Stomach (tissue), 8 donors: ENCODE measurements at regions not wholly inside any gene's neighbourhood (a gene's known extent, or its start where the extent isn't known, plus 50 kb on each side); places are given as distances from the start of the nearest gene placed in this dataset.

Experiments used
- DNase-seq, 2 donors: peaks; one replicate each; pipeline versions ENCODE4 v3.0.0 to v3.0.0-alpha.2; 2013 to 2019
- H3K27ac ChIP-seq, 5 donors: fragments of 200-600 bp in 4 of 5; sonication (generic) in 4 of 5; one replicate each; pipeline ENCODE4 v1.5.1; 2013 to 2019; ENCODE audit warnings: mild to moderate bottlenecking in 1 of 5, moderate library complexity in 1 of 5
- H3K27me3 ChIP-seq, 3 donors: fragments of 200-600 bp; sonication (generic); one replicate each; pipeline ENCODE4 v1.5.1; 2017 to 2019; ENCODE audit warnings: mixed run types in 1 of 3
- H3K36me3 ChIP-seq, 4 donors: fragments of 200-600 bp; sonication (generic); 1 replicate in 3 of 4; 2 replicates in 1 of 4; pipeline ENCODE4 v1.5.1; 2016 to 2019
- H3K4me1 ChIP-seq, 4 donors: fragments of 200-600 bp; sonication (generic); one replicate each; pipeline ENCODE4 v1.5.1; 2016 to 2019
- H3K4me3 ChIP-seq, 4 donors: fragments of 200-600 bp; sonication (generic) in 3 of 4; one replicate each; pipeline ENCODE4 v1.5.1; 2016 to 2019; ENCODE audit warnings: mild to moderate bottlenecking in 1 of 4
- H3K9me3 ChIP-seq, 4 donors: fragments of 200-600 bp; sonication (generic); one replicate each; pipeline ENCODE4 v1.5.1; 2016 to 2019
- EP300 ChIP-seq: sonication (generic); formaldehyde crosslinking; IDR thresholded peaks from one replicate; pipeline ENCODE4 v1.6.1; 2017; ENCODE audit warnings: antibody characterized with exemption
- POLR2A ChIP-seq, 4 donors: fragments of 450-650 bp; IDR thresholded peaks; one replicate each; pipeline ENCODE4 v1.6.1; 2016; ENCODE audit warnings: antibody characterized with exemption in 4 of 4, control low read depth in 2 of 4, mild to moderate bottlenecking in 1 of 4, moderate library complexity in 1 of 4
- POLR2AphosphoS5 ChIP-seq, 3 donors: sonication (generic); formaldehyde crosslinking; IDR thresholded peaks; one replicate each; pipeline ENCODE4 v1.6.1; 2016; ENCODE audit warnings: antibody characterized with exemption in 3 of 3
- WGBS, 5 donors: extraction: QIAGEN DNeasy Blood & Tissue Kit in 3 of 5; methylation state at CpG; one replicate each; pipeline versions ENCODE4 v1.1.5 to v1.1.7; 2013 to 2018; 5-methylcytosine and 5-hydroxymethylcytosine counted together
- intact Hi-C: fragments of 100-400 bp; cut with DNase I; formaldehyde crosslinking; loops from one replicate; pipeline ENCODE4 v1.15.1; 2023; ENCODE audit warnings: low total_unique reads
- TF ChIP-seq, protein P1 (sequence below), 7 experiments: fragments of 450-650 bp in 4 of 7; fragments of 200-600 bp in 3 of 7; sonication (generic) in 3 of 7; IDR thresholded peaks; one replicate each; pipeline ENCODE4 v1.5.1; 2016 to 2019; ENCODE audit warnings: antibody characterized with exemption in 7 of 7, control low read depth in 2 of 7, mild to moderate bottlenecking in 1 of 7
- donor health status: healthy with polysubstance abuse.
- donor health status: Bipolar disorder and iron deficiency.
- donor health status: healthy.

DNA sequence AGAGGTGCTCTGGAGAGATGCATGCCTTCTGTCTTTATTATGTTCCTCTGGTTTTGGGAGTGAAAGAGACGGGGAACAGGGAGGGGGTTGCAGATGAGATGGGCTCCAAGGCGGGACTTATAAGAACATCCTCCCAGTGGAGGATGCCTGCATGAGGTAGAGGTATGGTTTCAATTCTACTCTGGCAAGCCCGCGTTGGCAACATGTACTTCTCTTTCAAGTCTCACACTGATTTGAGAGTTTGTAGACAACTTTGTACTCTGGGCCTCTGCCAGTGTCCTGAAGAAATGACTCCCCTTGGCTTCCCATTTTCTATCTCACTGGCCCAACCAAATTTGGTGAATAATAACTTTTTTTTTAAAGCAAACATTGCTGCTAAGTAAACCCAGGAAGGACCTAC lies 121.3 kb downstream of the C12orf75 start:
- intact Hi-C loops = no loop called here
- no peak overlapping the region for H3K27ac ChIP-seq
- H3K27me3 ChIP-seq = no peaks in the 10 kb centered on the region
- H3K4me3 ChIP-seq = no peak overlapping the region
- H3K4me1 ChIP-seq = no peaks in the 10 kb centered on the region
- 58 to 97% (median 80%) methylated on average over 4 of the region's 4 CpGs for WGBS, 5 donors
- DNase-seq = no peak
- no peaks in the 10 kb centered on the region for H3K9me3 ChIP-seq
- TF ChIP-seq POLR2AphosphoS5 (IDR thresholded peaks at IDR 0.05) = no peak
- no peaks in the 10 kb centered on the region for H3K36me3 ChIP-seq

DNA sequence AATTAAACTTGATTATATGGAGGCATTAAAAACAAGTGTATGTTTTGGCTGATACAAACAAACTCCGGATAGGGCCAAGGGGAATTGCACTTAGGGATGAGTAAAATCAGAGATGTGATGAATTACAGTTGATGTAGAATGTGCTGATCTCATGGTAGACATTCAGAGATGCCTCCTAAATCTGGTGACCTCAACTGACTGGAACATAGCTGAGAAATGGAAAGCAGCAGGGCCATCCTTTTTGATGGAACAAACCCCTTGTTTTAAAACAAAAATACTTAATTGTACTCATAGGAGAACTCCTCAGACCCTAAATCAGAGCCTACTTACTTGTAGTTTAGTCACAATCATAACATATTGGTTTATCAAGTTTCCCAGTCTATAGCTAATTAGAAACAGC lies 122.8 kb downstream of the C12orf75 start:
- no peaks in the 10 kb centered on the region for H3K36me3 ChIP-seq
- WGBS, 5 donors = 71 to 91% (median 81%) methylated on average over 1 of the region's 1 CpG
- H3K9me3 ChIP-seq = peaks cover 0 to under 1% (median 0%) of the 10 kb centered on the region in 4 donors
- no peak for TF ChIP-seq POLR2AphosphoS5 (IDR thresholded peaks at IDR 0.05)
- TF ChIP-seq EP300 = no peak
- TF ChIP-seq, protein P1, sequence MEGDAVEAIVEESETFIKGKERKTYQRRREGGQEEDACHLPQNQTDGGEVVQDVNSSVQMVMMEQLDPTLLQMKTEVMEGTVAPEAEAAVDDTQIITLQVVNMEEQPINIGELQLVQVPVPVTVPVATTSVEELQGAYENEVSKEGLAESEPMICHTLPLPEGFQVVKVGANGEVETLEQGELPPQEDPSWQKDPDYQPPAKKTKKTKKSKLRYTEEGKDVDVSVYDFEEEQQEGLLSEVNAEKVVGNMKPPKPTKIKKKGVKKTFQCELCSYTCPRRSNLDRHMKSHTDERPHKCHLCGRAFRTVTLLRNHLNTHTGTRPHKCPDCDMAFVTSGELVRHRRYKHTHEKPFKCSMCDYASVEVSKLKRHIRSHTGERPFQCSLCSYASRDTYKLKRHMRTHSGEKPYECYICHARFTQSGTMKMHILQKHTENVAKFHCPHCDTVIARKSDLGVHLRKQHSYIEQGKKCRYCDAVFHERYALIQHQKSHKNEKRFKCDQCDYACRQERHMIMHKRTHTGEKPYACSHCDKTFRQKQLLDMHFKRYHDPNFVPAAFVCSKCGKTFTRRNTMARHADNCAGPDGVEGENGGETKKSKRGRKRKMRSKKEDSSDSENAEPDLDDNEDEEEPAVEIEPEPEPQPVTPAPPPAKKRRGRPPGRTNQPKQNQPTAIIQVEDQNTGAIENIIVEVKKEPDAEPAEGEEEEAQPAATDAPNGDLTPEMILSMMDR (IDR thresholded peaks at IDR 0.05) = no peak
- TF ChIP-seq POLR2A (IDR thresholded peaks at IDR 0.05) = no peak
- no peaks in the 10 kb centered on the region for H3K27me3 ChIP-seq
- no peak overlapping the region for H3K4me3 ChIP-seq
- no peak overlapping the region for H3K27ac ChIP-seq
- no peaks in the 10 kb centered on the region for H3K4me1 ChIP-seq
- DNase-seq = no peak
- intact Hi-C loops = no loop called here

DNA sequence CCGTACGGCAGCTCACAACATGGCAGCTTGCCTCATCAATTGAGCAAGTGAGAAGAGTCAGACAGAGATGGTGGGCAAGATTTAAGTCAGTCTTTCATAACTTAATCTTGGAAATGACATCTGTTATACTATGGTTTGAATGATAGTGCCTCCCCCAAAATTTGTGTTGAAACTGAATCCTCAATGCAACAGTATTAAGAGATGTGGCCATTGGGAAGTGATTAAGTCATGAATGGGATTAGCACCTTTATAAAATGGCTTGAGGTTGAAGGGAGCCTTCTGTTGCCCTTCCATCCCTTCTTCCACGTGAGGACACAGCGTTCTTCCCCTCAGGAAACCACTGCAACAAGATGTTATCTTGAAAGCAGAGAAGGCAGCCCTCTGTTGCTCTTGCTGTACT lies 124.2 kb downstream of the C12orf75 start:
- Histone ChIP-seq H3K27me3 (no peaks in the 10 kb centered on the region), H3K4me1 (no peaks in the 10 kb centered on the region), H3K9me3 (peaks cover 0 to 8% (median 3%) of the 10 kb centered on the region in 4 donors), H3K27ac (no peak overlapping the region), H3K4me3 (no peak overlapping the region), H3K36me3 (no peaks in the 10 kb centered on the region)
- intact Hi-C loops = no loop called here
- WGBS, 5 donors = 58 to 71% (median 65%) methylated on average over 4 of the region's 4 CpGs
- no peak for DNase-seq
- TF ChIP-seq POLR2AphosphoS5 (IDR thresholded peaks at IDR 0.05) (no peak), POLR2A (IDR thresholded peaks at IDR 0.05) (no peak), EP300 (no peak)
- TF ChIP-seq, protein P1 (IDR thresholded peaks at IDR 0.05) = no peak

DNA sequence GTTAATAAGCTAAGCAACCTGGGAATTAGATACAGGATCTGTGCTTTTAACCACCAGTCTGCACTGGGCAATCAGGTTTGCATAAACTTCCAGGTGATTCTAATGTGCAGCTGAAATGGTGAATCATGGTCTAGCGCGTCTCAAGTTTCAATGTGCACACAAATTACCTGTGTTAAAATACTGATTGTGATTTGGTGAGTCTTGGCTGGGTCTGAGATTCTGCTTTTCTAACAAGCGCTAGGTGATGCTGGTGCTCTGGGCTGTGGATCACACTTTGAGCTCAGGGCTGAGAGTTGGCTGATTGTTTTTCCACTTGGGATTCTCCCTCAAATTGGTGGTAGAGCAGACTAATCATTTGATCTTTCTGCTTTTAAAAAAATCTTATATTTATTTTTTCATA lies 124.8 kb downstream of the C12orf75 start:
- Histone ChIP-seq H3K27me3 (no peaks in the 10 kb centered on the region), H3K9me3 (peaks cover 0 to 8% (median 3%) of the 10 kb centered on the region in 4 donors), H3K4me1 (no peaks in the 10 kb centered on the region), H3K27ac (no peak overlapping the region), H3K36me3 (no peaks in the 10 kb centered on the region), H3K4me3 (no peak overlapping the region)
- TF ChIP-seq, protein P1 (IDR thresholded peaks at IDR 0.05) = no peak
- intact Hi-C loops = no loop called here
- DNase-seq = peak in 1 of 2 donors; percentile 23
- WGBS, 5 donors = 49 to 80% (median 65%) methylated on average over 3 of the region's 3 CpGs

DNA sequence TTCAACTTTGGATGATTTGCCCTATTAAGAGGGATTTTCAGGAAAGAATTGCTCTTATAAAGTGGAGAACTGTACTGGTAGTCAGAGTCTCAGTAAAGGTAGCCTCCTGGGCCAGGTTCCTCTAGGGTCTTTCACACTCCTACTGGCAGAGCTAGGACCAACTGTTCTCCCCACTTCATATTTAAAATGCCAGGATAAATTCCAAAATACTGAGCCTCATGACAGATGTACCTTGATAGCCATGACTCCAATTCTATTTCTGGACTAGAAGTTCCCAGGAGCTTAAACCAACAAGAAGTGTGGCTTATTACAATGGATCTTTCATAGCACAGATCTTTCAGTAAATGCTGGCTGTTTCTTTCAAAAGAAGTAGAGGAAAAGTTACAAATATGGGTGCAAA lies 126.5 kb downstream of the C12orf75 start:
- Histone ChIP-seq H3K27ac (no peak overlapping the region), H3K9me3 (peaks cover 0 to 8% (median 3%) of the 10 kb centered on the region in 4 donors), H3K27me3 (no peaks in the 10 kb centered on the region), H3K36me3 (no peaks in the 10 kb centered on the region), H3K4me1 (no peaks in the 10 kb centered on the region), H3K4me3 (no peak overlapping the region)
- intact Hi-C loops = no loop called here
- no peak for DNase-seq
- TF ChIP-seq, protein P1 (IDR thresholded peaks at IDR 0.05) = no peak
- TF ChIP-seq POLR2AphosphoS5 (IDR thresholded peaks at IDR 0.05) = no peak
- TF ChIP-seq EP300 = no peak
- no peak for TF ChIP-seq POLR2A (IDR thresholded peaks at IDR 0.05)
